ENCODE measurements at regions not wholly inside any gene's neighbourhood (a gene's known extent, or its start where the extent isn't known, plus 50 kb on each side); places are given as distances from the start of the nearest gene placed in this dataset.

DNA sequence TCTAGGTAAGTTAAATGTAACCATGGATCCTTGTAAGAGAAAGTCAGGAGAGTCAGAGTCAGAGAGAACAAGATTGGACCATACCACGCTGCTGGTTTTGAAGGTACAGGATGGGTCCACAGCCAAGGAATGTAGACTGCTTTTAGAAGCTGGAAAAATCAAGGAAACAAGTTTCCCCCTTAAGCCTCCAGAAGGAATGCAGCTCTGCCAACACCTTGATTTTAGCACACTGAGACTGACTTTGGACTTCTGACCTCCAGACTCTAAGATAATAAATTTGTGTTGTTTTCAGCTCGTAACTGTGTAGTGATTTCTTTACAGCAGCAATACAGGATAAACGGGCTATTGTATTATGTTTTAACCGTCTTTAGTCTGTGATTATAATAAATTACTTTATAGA is 108.0 kb upstream of the USP38 start:
- TF ChIP-seq, protein P1, sequence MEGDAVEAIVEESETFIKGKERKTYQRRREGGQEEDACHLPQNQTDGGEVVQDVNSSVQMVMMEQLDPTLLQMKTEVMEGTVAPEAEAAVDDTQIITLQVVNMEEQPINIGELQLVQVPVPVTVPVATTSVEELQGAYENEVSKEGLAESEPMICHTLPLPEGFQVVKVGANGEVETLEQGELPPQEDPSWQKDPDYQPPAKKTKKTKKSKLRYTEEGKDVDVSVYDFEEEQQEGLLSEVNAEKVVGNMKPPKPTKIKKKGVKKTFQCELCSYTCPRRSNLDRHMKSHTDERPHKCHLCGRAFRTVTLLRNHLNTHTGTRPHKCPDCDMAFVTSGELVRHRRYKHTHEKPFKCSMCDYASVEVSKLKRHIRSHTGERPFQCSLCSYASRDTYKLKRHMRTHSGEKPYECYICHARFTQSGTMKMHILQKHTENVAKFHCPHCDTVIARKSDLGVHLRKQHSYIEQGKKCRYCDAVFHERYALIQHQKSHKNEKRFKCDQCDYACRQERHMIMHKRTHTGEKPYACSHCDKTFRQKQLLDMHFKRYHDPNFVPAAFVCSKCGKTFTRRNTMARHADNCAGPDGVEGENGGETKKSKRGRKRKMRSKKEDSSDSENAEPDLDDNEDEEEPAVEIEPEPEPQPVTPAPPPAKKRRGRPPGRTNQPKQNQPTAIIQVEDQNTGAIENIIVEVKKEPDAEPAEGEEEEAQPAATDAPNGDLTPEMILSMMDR (IDR thresholded peaks at IDR 0.05): no peak
- TF ChIP-seq POLR2A (IDR thresholded peaks at IDR 0.05) (no peak), POLR2AphosphoS5 (IDR thresholded peaks at IDR 0.05) (no peak)

All from breast epithelium (tissue), 3 donors.